ENCODE measurements at regions not wholly inside any gene's neighbourhood (a gene's known extent, or its start where the extent isn't known, plus 50 kb on each side); places are given as distances from the start of the nearest gene placed in this dataset.

DNA sequence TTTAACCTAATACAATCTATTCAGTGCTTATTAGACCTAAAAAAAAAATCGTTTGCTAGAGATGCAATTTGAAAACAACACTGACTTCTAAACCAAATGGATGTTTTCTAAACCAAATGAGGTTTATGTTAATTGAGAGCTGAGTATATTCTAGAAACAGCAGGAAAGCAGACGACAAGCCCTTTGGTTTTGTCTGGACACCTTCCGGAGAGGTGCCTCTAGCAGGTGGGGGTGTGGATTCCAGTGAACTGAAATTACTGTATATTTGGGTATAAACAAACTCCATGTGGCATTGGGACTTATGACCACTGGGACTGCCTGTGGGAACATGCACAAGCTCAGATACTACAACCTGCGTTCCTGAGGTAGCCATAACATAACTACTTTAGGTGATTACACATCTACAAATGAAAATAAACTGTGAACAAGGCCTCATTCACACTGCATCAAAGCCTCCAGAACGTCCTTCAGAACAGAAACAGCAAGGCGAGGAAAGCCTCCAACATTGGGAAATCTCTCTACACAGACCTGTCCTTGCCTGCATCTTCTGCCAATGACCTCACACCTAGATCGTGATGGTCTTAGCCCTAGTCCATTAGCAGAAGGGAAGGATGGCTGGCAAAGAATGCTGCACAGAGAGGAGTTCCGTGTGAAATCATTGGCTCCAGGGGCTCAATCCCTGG, 206.8 kb upstream of the FOXQ1 start:
- TF ChIP-seq, protein P1, sequence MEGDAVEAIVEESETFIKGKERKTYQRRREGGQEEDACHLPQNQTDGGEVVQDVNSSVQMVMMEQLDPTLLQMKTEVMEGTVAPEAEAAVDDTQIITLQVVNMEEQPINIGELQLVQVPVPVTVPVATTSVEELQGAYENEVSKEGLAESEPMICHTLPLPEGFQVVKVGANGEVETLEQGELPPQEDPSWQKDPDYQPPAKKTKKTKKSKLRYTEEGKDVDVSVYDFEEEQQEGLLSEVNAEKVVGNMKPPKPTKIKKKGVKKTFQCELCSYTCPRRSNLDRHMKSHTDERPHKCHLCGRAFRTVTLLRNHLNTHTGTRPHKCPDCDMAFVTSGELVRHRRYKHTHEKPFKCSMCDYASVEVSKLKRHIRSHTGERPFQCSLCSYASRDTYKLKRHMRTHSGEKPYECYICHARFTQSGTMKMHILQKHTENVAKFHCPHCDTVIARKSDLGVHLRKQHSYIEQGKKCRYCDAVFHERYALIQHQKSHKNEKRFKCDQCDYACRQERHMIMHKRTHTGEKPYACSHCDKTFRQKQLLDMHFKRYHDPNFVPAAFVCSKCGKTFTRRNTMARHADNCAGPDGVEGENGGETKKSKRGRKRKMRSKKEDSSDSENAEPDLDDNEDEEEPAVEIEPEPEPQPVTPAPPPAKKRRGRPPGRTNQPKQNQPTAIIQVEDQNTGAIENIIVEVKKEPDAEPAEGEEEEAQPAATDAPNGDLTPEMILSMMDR (IDR thresholded peaks at IDR 0.05), result no peak
- TF ChIP-seq EZH2 (IDR thresholded peaks at IDR 0.05), result no peak
